ENCODE measurements at regions not wholly inside any gene's neighbourhood (a gene's known extent, or its start where the extent isn't known, plus 50 kb on each side); places are given as distances from the start of the nearest gene placed in this dataset.

GRCh38 chr6:21392177-21392576 is 201.4 kb upstream of the SOX4 start:
- H3K4me1 ChIP-seq = no peaks in the 10 kb centered on the region
- TF ChIP-seq CTCF (IDR thresholded peaks at IDR 0.05) (no peak), POLR2A (IDR thresholded peaks at IDR 0.05) (no peak)
- no peaks in the 10 kb centered on the region for H3K36me3 ChIP-seq
- H3K9me3 ChIP-seq = no peaks in the 10 kb centered on the region
- DNase-seq = no peak
- H3K27ac ChIP-seq = no peak overlapping the region
- H3K4me3 ChIP-seq = no peak overlapping the region
- H3K27me3 ChIP-seq = no peaks in the 10 kb centered on the region

GRCh38 chr6:21393441-21394165 is 199.9 kb upstream of the SOX4 start:
- Histone ChIP-seq H3K4me3 (no peak overlapping the region), H3K36me3 (no peaks in the 10 kb centered on the region), H3K27me3 (no peaks in the 10 kb centered on the region), H3K4me1 (no peaks in the 10 kb centered on the region), H3K27ac (no peak overlapping the region), H3K9me3 (no peaks in the 10 kb centered on the region)
- TF ChIP-seq CTCF (IDR thresholded peaks at IDR 0.05) (no peak), POLR2A (IDR thresholded peaks at IDR 0.05) (no peak)
- DNase-seq = no peak

DNA sequence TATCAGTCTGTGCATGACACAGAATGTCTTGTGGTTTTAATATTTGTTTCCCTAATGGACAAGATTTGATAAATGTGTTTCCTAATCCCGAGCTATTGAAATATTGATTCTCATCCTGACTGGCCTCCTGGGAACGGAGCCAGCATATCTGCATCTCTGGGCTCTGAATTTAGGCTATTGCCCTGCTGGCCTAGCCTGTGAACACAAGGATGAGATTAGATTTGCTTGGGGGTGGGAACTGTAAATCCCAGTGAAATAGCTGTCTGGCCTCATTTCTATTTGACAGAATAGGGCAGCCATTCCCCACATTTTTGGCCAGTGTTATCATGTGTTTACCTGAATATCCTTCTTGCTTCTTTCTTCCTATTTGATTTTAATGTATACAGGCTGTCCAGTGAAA is 198.4 kb upstream of the SOX4 start:
- Histone ChIP-seq H3K36me3 (no peaks in the 10 kb centered on the region), H3K27me3 (no peaks in the 10 kb centered on the region), H3K4me1 (no peaks in the 10 kb centered on the region), H3K27ac (no peak overlapping the region), H3K4me3 (no peak overlapping the region), H3K9me3 (no peaks in the 10 kb centered on the region)
- TF ChIP-seq POLR2A (IDR thresholded peaks at IDR 0.05) (no peak), CTCF (IDR thresholded peaks at IDR 0.05) (no peak)
- no peak for DNase-seq

- Histone ChIP-seq H3K27me3 (no peaks in the 10 kb centered on the region), H3K27ac (no peak overlapping the region), H3K9me3 (no peaks in the 10 kb centered on the region), H3K36me3 (no peaks in the 10 kb centered on the region), H3K4me3 (no peak overlapping the region), H3K4me1 (no peaks in the 10 kb centered on the region)
- no peak for DNase-seq
- TF ChIP-seq POLR2A (IDR thresholded peaks at IDR 0.05) = no peak
- no peak for TF ChIP-seq CTCF (IDR thresholded peaks at IDR 0.05)
Observed at GRCh38 chr6:21396313-21396712, 197.2 kb upstream of the SOX4 start.

GRCh38 chr6:21398741-21399325 is 194.7 kb upstream of the SOX4 start:
- H3K4me1 ChIP-seq = no peaks in the 10 kb centered on the region
- TF ChIP-seq CTCF (IDR thresholded peaks at IDR 0.05) (no peak), POLR2A (IDR thresholded peaks at IDR 0.05) (no peak)

More at GRCh38 chr6:21398741-21399325, 194.7 kb upstream of the SOX4 start:
- H3K36me3 ChIP-seq = no peaks in the 10 kb centered on the region
- no peak overlapping the region for H3K4me3 ChIP-seq
- no peaks in the 10 kb centered on the region for H3K9me3 ChIP-seq
- no peaks in the 10 kb centered on the region for H3K27me3 ChIP-seq
- DNase-seq = no peak
- no peak overlapping the region for H3K27ac ChIP-seq

Data from Peyer's patch (tissue), 4 donors.